PFSK-1 (cell line): ENCODE measurements at regions not wholly inside any gene's neighbourhood (a gene's known extent, or its start where the extent isn't known, plus 50 kb on each side); places are given as distances from the start of the nearest gene placed in this dataset.

ENCODE experiments used
- POLR2AphosphoS5 ChIP-seq: IDR thresholded peaks from 2 replicates; pipeline ENCODE4 v1.6.1; 2012; ENCODE audit warnings: low read depth, mild to moderate bottlenecking, control low read depth, low read length, moderate library complexity
- REST ChIP-seq, 2 experiments: IDR thresholded peaks; 2 replicates each; pipeline versions ENCODE4 v1.6.1 to v1.8.0; 2011 to 2012; ENCODE audit warnings: low read depth in 2 of 2, low read length in 2 of 2, control low read depth in 1 of 2, inconsistent platforms in 1 of 2, mild to moderate bottlenecking in 1 of 2, moderate library complexity in 1 of 2; ENCODE audit not compliant: insufficient read depth in 1 of 2
- SIN3A ChIP-seq: IDR thresholded peaks from 2 replicates; pipeline ENCODE4 v1.6.1; 2012; ENCODE audit warnings: mild to moderate bottlenecking, low read length, moderate library complexity, borderline replicate concordance; ENCODE audit not compliant: insufficient read depth

- TF ChIP-seq POLR2AphosphoS5 = no peak
- TF ChIP-seq SIN3A = no peak
- TF ChIP-seq REST (IDR thresholded peaks at IDR 0.05; ENCODE audit: insufficient read depth in 1 of 2, low read depth in 2 of 2, low read length in 2 of 2) = no peak
Observed at GRCh38 chr16:81151648-81152310, 55.6 kb upstream of the GCSH start.
